DOHH2 (cell line): ENCODE measurements at regions not wholly inside any gene's neighbourhood (a gene's known extent, or its start where the extent isn't known, plus 50 kb on each side); places are given as distances from the start of the nearest gene placed in this dataset.

Experiments used
- H3F3A ChIP-seq: fragments of 200-600 bp; sonication (generic), shearing (Covaris generic); 2 replicates; pipeline ENCODE4 v1.6.0; 2016; ENCODE audit warnings: antibody characterized with exemption, mild to moderate bottlenecking; ENCODE audit not compliant: control insufficient read depth, insufficient read depth
- H3K27ac ChIP-seq: fragments of 200-600 bp; sonication (generic); 2 replicates; pipeline ENCODE4 v1.5.1; 2014; ENCODE audit warnings: low read depth, mild to moderate bottlenecking, low read length, moderate library complexity
- H3K27me3 ChIP-seq: fragments of 200-600 bp; sonication (generic); 2 replicates; pipeline ENCODE4 v1.6.1; 2014; ENCODE audit warnings: mild to moderate bottlenecking, low read length, mixed read lengths; ENCODE audit not compliant: control insufficient read depth
- H3K36me3 ChIP-seq: fragments of 200-600 bp; sonication (generic); 2 replicates; pipeline ENCODE4 v1.6.1; 2014; ENCODE audit warnings: mild to moderate bottlenecking, low read length, moderate library complexity, mixed read lengths; ENCODE audit not compliant: control insufficient read depth
- H3K4me1 ChIP-seq: fragments of 200-600 bp; sonication (generic); 2 replicates; pipeline ENCODE4 v1.6.1; 2014; ENCODE audit warnings: mild to moderate bottlenecking, low read length, mixed read lengths; ENCODE audit not compliant: control insufficient read depth
- H3K4me2 ChIP-seq: fragments of 200-600 bp; sonication (generic); 2 replicates; pipeline ENCODE4 v1.6.0; 2014; ENCODE audit warnings: mild to moderate bottlenecking, low read length, moderate library complexity
- H3K4me3 ChIP-seq: fragments of 200-600 bp; sonication (generic); 2 replicates; pipeline ENCODE4 v1.5.1; 2014; ENCODE audit warnings: mild to moderate bottlenecking, low read length, mixed read lengths
- H3K79me2 ChIP-seq: fragments of 200-600 bp; sonication (generic); 2 replicates; pipeline ENCODE4 v1.6.1; 2014; ENCODE audit warnings: mild to moderate bottlenecking, low read length, mixed read lengths; ENCODE audit not compliant: control insufficient read depth
- H3K9me2 ChIP-seq: fragments of 200-600 bp; sonication (generic); replicated peaks from 2 replicates; pipeline ENCODE4 v1.6.1; 2014; ENCODE audit warnings: mild to moderate bottlenecking, low read length, mixed read lengths; ENCODE audit not compliant: control insufficient read depth
- H3K9me3 ChIP-seq: fragments of 200-600 bp; sonication (generic); 2 replicates; pipeline ENCODE4 v1.6.1; 2014; ENCODE audit warnings: antibody characterized with exemption, low read length, mixed read lengths; ENCODE audit not compliant: control insufficient read depth, insufficient read depth
- H4K20me1 ChIP-seq: fragments of 200-600 bp; sonication (generic); 2 replicates; pipeline ENCODE4 v1.6.0; 2014; ENCODE audit warnings: low read depth, mild to moderate bottlenecking, antibody characterized with exemption, low read length, moderate library complexity; ENCODE audit not compliant: control insufficient read depth, insufficient read depth
- EZH2phosphoT487 ChIP-seq: fragments of 200-600 bp; sonication (generic); IDR thresholded peaks from 2 replicates; pipeline ENCODE4 v1.6.1; 2017; ENCODE audit warnings: borderline replicate concordance, mild to moderate bottlenecking, antibody characterized with exemption, low read length, moderate library complexity, mixed read lengths
- TF ChIP-seq, protein P1 (sequence below): fragments of 200-600 bp; sonication (generic); IDR thresholded peaks from one replicate; pipeline ENCODE4 v1.5.1; 2014; ENCODE audit warnings: antibody characterized with exemption, mild to moderate bottlenecking, low read depth, low read length; ENCODE audit not compliant: poor library complexity, severe bottlenecking

DNA sequence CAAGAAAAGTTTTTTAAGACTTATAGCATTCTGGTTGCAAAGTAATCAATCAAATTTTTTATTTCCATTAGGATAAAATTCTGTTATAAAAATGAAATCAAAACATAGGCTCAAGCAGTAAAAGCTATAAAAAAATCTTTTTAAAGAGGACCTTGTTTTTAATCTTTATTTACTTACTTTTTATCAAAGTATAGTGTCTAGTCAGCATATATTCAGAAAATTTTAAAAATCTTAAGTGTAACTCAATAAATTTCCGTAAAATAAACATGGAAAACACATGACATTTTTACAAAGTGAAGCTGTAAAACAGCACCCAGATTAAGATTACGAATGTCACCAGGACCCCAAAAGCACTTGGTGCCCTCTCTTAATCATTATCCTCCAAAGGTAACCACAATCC is 302.4 kb downstream of the TMEM161B start:
- Histone ChIP-seq H3K4me3 (no peak overlapping the region), H3K4me1 (no peaks in the 10 kb centered on the region), H3K79me2 (no peaks in the 10 kb centered on the region), H3K36me3 (no peaks in the 10 kb centered on the region), H3K27me3 (no peaks in the 10 kb centered on the region), H3K9me2 (no peaks in the 10 kb centered on the region), H3F3A (no peaks in the 10 kb centered on the region), H4K20me1 (no peaks in the 10 kb centered on the region), H3K9me3 (no peaks in the 10 kb centered on the region), H3K27ac (no peak overlapping the region), H3K4me2 (no peak overlapping the region)
- TF ChIP-seq, protein P1, sequence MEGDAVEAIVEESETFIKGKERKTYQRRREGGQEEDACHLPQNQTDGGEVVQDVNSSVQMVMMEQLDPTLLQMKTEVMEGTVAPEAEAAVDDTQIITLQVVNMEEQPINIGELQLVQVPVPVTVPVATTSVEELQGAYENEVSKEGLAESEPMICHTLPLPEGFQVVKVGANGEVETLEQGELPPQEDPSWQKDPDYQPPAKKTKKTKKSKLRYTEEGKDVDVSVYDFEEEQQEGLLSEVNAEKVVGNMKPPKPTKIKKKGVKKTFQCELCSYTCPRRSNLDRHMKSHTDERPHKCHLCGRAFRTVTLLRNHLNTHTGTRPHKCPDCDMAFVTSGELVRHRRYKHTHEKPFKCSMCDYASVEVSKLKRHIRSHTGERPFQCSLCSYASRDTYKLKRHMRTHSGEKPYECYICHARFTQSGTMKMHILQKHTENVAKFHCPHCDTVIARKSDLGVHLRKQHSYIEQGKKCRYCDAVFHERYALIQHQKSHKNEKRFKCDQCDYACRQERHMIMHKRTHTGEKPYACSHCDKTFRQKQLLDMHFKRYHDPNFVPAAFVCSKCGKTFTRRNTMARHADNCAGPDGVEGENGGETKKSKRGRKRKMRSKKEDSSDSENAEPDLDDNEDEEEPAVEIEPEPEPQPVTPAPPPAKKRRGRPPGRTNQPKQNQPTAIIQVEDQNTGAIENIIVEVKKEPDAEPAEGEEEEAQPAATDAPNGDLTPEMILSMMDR = no peak
- TF ChIP-seq EZH2phosphoT487 = no peak

DNA sequence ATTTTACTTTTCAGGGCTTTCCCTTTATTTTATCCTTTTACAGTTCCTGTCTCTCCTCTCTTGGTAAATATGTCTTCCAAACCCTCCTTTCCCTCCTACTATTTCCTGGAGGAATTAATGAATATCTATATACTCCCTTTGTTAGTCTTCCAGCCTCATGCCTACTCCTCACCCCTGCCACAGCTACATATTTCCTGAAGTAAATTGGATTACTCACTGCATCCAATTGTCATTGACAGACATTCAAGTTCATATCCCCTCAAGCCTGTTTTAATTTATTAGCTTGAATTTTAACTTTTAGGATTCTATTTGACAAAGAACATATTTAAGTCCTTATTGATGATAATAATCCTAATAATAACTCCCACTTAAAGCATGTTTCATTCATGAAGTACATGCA is 314.5 kb downstream of the TMEM161B start:
- no peaks in the 10 kb centered on the region for H3K27me3 ChIP-seq
- H3K4me2 ChIP-seq = no peak overlapping the region
- TF ChIP-seq EZH2phosphoT487 = no peak
- TF ChIP-seq, protein P1 = no peak
- H4K20me1 ChIP-seq = no peaks in the 10 kb centered on the region
- H3K36me3 ChIP-seq = no peaks in the 10 kb centered on the region
- H3K79me2 ChIP-seq = no peaks in the 10 kb centered on the region
- H3K4me3 ChIP-seq = no peak overlapping the region
- H3F3A ChIP-seq = no peaks in the 10 kb centered on the region
- H3K9me3 ChIP-seq = no peaks in the 10 kb centered on the region
- H3K4me1 ChIP-seq = no peaks in the 10 kb centered on the region
- no peaks in the 10 kb centered on the region for H3K9me2 ChIP-seq
- H3K27ac ChIP-seq = no peak overlapping the region

DNA sequence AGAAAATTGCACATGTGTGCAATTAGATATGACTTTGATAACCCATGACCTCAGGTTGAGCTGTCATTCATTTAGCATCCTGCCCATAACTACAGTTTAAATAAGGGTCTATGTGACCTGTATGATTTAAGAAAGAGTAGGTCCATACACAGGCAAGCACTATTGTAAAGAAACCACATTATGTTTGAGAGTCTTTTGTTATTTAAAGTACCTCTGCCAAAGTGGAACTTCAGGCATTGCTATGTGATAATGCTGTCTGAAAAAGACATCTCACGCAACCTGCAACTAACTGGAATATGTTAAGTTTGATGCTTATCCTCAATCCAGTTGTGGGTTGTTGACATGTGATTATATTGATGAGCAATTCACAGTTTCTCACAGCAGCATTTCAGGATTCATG is 317.0 kb downstream of the TMEM161B start:
- Histone ChIP-seq H3K4me3 (no peak overlapping the region), H3K27me3 (no peaks in the 10 kb centered on the region), H3K27ac (no peak overlapping the region), H3K79me2 (no peaks in the 10 kb centered on the region), H3K4me2 (no peak overlapping the region), H4K20me1 (no peaks in the 10 kb centered on the region), H3K36me3 (no peaks in the 10 kb centered on the region), H3K4me1 (no peaks in the 10 kb centered on the region), H3K9me3 (no peaks in the 10 kb centered on the region), H3K9me2 (no peaks in the 10 kb centered on the region), H3F3A (no peaks in the 10 kb centered on the region)
- no peak for TF ChIP-seq EZH2phosphoT487
- TF ChIP-seq, protein P1 = no peak
